ENCODE measurements at regions not wholly inside any gene's neighbourhood (a gene's known extent, or its start where the extent isn't known, plus 50 kb on each side); places are given as distances from the start of the nearest gene placed in this dataset.

DNA sequence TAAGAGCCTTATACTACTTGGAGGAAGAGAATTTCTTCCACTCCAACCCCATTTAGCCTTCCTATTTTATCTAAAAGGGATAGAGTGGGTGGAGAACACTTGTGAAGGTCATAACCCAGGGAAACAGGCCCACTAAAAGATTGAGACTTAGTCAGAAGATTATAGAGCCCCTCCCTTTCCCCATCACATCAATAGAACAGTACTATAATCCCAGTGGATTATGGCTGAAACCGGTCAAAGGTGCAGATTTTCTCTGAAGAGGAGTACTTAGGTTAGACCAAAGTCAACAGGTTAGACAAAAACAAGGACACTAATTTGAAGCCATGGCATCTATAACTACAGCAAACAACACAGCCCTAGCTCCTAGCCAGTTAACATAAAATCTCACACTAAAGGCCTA lies 330.9 kb upstream of the NOX3 start:
- DNase-seq (ENCODE audit: low read depth, low spot score), result no peak
- Mint-ChIP-seq H3K4me3 (no peak overlapping the region), H3K27me3 (ENCODE audit: low read depth) (no peaks in the 10 kb centered on the region), H3K4me1 (peaks cover 6% of the 10 kb centered on the region), H3K36me3 (ENCODE audit: low read depth) (peaks cover 6% of the 10 kb centered on the region), H3K9me3 (peaks cover 7% of the 10 kb centered on the region), H3K27ac (ENCODE audit: unreplicated experiment) (no peak overlapping the region)
- TF ChIP-seq CTCF (conservative IDR thresholded peaks at IDR 0.05), result no peak

DNA sequence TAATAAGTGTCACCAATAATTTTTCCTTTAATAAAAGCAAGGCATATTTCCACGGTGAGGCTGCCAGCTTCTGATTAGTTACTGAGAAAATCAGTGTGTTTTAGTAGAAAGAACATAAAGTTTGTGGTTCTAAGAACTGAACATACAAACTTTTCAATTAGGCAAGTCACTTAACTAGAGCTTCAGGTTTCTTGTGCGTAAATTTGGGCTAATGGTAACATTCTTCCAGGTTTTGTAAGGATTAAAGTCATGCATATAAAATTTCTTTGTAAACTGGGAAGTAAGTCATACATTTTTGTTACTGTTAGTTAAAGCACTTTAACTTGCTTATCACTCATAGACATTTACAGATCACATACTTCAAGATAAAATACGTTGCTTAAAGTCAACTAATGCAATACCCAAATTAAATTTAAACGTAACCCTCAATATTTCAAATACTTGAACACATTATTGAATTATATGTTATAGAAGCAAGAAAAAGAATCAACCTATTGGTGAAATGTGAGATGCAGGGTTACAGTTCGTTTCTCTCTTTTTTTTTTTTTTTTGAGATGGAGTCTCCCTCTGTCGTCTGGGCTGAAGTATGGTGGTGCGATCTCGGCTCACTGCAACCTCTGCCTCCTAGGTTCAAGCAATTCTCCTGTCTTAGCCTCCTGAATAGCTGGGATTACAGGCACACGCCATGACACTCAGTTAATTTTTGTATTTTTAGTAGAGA lies 327.3 kb upstream of the NOX3 start:
- DNase-seq (ENCODE audit: low read depth, low spot score), result no peak
- H3K4me3 Mint-ChIP-seq, result no peak overlapping the region
- H3K27ac Mint-ChIP-seq (ENCODE audit: unreplicated experiment), result no peak overlapping the region
- no peaks in the 10 kb centered on the region for H3K36me3 Mint-ChIP-seq (ENCODE audit: low read depth)
- peaks cover 6% of the 10 kb centered on the region for H3K4me1 Mint-ChIP-seq
- H3K27me3 Mint-ChIP-seq (ENCODE audit: low read depth), result no peaks in the 10 kb centered on the region
- no peak for TF ChIP-seq CTCF (conservative IDR thresholded peaks at IDR 0.05)
- peaks cover 4% of the 10 kb centered on the region for H3K9me3 Mint-ChIP-seq

DNA sequence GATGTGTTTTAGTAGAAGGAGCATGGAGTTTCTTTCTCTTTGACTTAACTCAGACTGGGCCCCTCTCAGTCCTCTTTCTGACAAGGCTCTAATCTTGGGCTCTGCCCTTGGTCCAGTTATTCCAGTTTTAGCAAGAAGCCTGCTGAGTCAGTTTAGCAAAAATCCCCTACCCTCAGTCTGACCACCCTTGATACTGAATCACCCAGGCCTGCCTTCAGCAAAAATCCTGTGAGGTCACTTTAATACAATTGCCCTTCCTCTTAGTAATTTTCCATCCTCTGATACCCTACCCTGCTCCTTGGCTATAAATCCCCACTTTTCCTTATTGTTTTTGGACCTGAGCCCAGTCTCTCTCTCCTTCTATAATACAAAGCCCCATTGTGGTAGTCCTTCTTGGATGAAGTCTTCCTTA lies 326.7 kb upstream of the NOX3 start:
- no peak overlapping the region for H3K4me3 Mint-ChIP-seq
- H3K9me3 Mint-ChIP-seq, result peaks cover 4% of the 10 kb centered on the region
- DNase-seq (ENCODE audit: low read depth, low spot score), result no peak
- no peaks in the 10 kb centered on the region for H3K36me3 Mint-ChIP-seq (ENCODE audit: low read depth)
- no peaks in the 10 kb centered on the region for H3K27me3 Mint-ChIP-seq (ENCODE audit: low read depth)
- no peak for TF ChIP-seq CTCF (conservative IDR thresholded peaks at IDR 0.05)
- H3K4me1 Mint-ChIP-seq, result peaks cover 6% of the 10 kb centered on the region
- no peak overlapping the region for H3K27ac Mint-ChIP-seq (ENCODE audit: unreplicated experiment)

GRCh38 chr6:155779456-155779855 lies 323.8 kb upstream of the NOX3 start:
- Mint-ChIP-seq H3K27me3 (ENCODE audit: low read depth) (no peaks in the 10 kb centered on the region), H3K4me3 (no peak overlapping the region), H3K4me1 (peaks cover 6% of the 10 kb centered on the region), H3K27ac (ENCODE audit: unreplicated experiment) (no peak overlapping the region), H3K9me3 (no peaks in the 10 kb centered on the region), H3K36me3 (ENCODE audit: low read depth) (no peaks in the 10 kb centered on the region)
- TF ChIP-seq CTCF (conservative IDR thresholded peaks at IDR 0.05), result no peak
- DNase-seq (ENCODE audit: low read depth, low spot score), result no peak

- Mint-ChIP-seq H3K36me3 (ENCODE audit: low read depth) (no peaks in the 10 kb centered on the region), H3K27me3 (ENCODE audit: low read depth) (no peaks in the 10 kb centered on the region), H3K4me1 (peaks cover 6% of the 10 kb centered on the region), H3K27ac (ENCODE audit: unreplicated experiment) (no peak overlapping the region), H3K4me3 (no peak overlapping the region), H3K9me3 (peaks cover 6% of the 10 kb centered on the region)
- no peak for TF ChIP-seq CTCF (conservative IDR thresholded peaks at IDR 0.05)
- DNase-seq (ENCODE audit: low read depth, low spot score), result no peak
These were observed 322.7 kb upstream of the NOX3 start for GRCh38 chr6:155778336-155778735.
